B cell (primary cell): ENCODE measurements at regions not wholly inside any gene's neighbourhood (a gene's known extent, or its start where the extent isn't known, plus 50 kb on each side); places are given as distances from the start of the nearest gene placed in this dataset.

Experiments
- ATAC-seq: fragments of 200-7000 bp; cut with Tn5 transposase; one replicate; pipeline ENCODE4 v1.10.0; 2021; ENCODE audit warnings: low read depth, mild to moderate bottlenecking, moderate number of reproducible peaks, moderate library complexity
- CTCF ChIA-PET: fragments of 350-600 bp; sonication (Branson Sonifier 250); formaldehyde crosslinking; loops from one replicate; lab custom pipeline; 2021; ENCODE audit warnings: antibody characterized with exemption, inconsistent platforms; lab: Charles Lee
- POLR2A ChIA-PET: fragments of 350-600 bp; sonication (Branson Sonifier 250); formaldehyde crosslinking; loops from one replicate; lab custom pipeline; 2021; ENCODE audit warnings: antibody characterized with exemption; lab: Charles Lee
- DNase-seq: peaks from one replicate; pipeline ENCODE4 v3.0.0; 2013
- H2AFZ ChIP-seq: 2 replicates; pipeline ENCODE4 v1.6.1; 2012; ENCODE audit warnings: mild to moderate bottlenecking, low read depth, low read length; ENCODE audit not compliant: insufficient read depth, poor library complexity, severe bottlenecking
- H3K27ac ChIP-seq, 2 donors: 1 replicate in 1 of 2; 2 replicates in 1 of 2; pipeline ENCODE4 v1.5.1; 2012 to 2013; ENCODE audit warnings: low read length in 2 of 2, mild to moderate bottlenecking in 2 of 2, moderate library complexity in 1 of 2
- H3K27me3 ChIP-seq, 4 experiments: fragments of 200-600 bp in 1 of 4; sonication (generic) in 1 of 4; replicated peaks in 1 of 4; 1 replicate in 2 of 4; 2 replicates in 2 of 4; pipeline versions ENCODE4 v1.6.1 to v1.7.0; 2013 to 2016; ENCODE audit warnings: low read length in 3 of 4, mild to moderate bottlenecking in 2 of 4, mixed read lengths in 1 of 4, moderate library complexity in 1 of 4; ENCODE audit not compliant: insufficient read depth in 4 of 4, control insufficient read depth in 3 of 4; ENCODE audit errors: control extremely low read depth in 1 of 4
- H3K36me3 ChIP-seq, 2 experiments: replicated peaks in 1 of 2; 1 replicate in 1 of 2; 2 replicates in 1 of 2; pipeline versions ENCODE4 v1.6.1 to v1.7.1; 2013; ENCODE audit warnings: low read length in 1 of 2; ENCODE audit not compliant: insufficient read depth in 2 of 2, control insufficient read depth in 1 of 2; ENCODE audit errors: control extremely low read depth in 1 of 2, extremely low read depth in 1 of 2
- H3K4me1 ChIP-seq, 2 donors: fragments of 200-600 bp in 1 of 2; sonication (generic) in 1 of 2; 1 replicate in 1 of 2; 2 replicates in 1 of 2; pipeline versions ENCODE4 v1.5.1 to v1.6.1; 2013 to 2017; ENCODE audit warnings: low read length in 2 of 2; ENCODE audit not compliant: control insufficient read depth in 2 of 2, insufficient read depth in 2 of 2
- H3K4me2 ChIP-seq: replicated peaks from 2 replicates; pipeline ENCODE3; 2012; ENCODE audit warnings: mild to moderate bottlenecking, low read depth, low read length; ENCODE audit not compliant: poor library complexity, severe bottlenecking
- H3K4me3 ChIP-seq, 5 experiments: fragments of 200-600 bp in 1 of 5; sonication (generic) in 1 of 5; 1 replicate in 3 of 5; 2 replicates in 2 of 5; pipeline versions ENCODE4 v1.5.1 to v1.7.0; 2011 to 2016; ENCODE audit warnings: low read length in 4 of 5, mild to moderate bottlenecking in 4 of 5, low read depth in 2 of 5, control low read depth in 1 of 5, moderate library complexity in 1 of 5; ENCODE audit not compliant: insufficient read depth in 1 of 5; ENCODE audit errors: control extremely low read depth in 1 of 5, extremely low read depth in 1 of 5
- H3K79me2 ChIP-seq: fragments of 200-600 bp; sonication (generic); one replicate; pipeline ENCODE4 v1.6.0; 2016; ENCODE audit warnings: low read length; ENCODE audit not compliant: control insufficient read depth, insufficient read depth
- H3K9ac ChIP-seq: fragments of 200-600 bp; sonication (generic); 2 replicates; pipeline ENCODE4 v1.6.1; 2017; ENCODE audit warnings: mild to moderate bottlenecking, low read length, moderate library complexity
- H3K9me3 ChIP-seq, 3 donors: one replicate each; pipeline versions ENCODE4 v1.6.1 to v1.7.1; 2013; ENCODE audit warnings: low read length in 2 of 3; ENCODE audit not compliant: control insufficient read depth in 2 of 3, insufficient read depth in 1 of 3; ENCODE audit errors: control extremely low read depth in 1 of 3
- H4K20me1 ChIP-seq: 2 replicates; pipeline ENCODE4 v1.6.0; 2012; ENCODE audit warnings: mild to moderate bottlenecking, low read length; ENCODE audit not compliant: insufficient read depth, control insufficient read depth, poor library complexity, severe bottlenecking
- H3K27ac Mint-ChIP-seq: one replicate; pipeline ENCODE4 v1.8.0; 2021; ENCODE audit warnings: mixed read lengths
- H3K27me3 Mint-ChIP-seq: one replicate; pipeline ENCODE4 v1.8.0; 2021; ENCODE audit warnings: mixed read lengths
- H3K4me1 Mint-ChIP-seq: one replicate; pipeline ENCODE4 v1.8.0; 2021; ENCODE audit warnings: mixed read lengths
- H3K4me3 Mint-ChIP-seq: one replicate; pipeline ENCODE4 v1.8.0; 2021; ENCODE audit warnings: mixed read lengths
- H3K9me3 Mint-ChIP-seq: one replicate; pipeline ENCODE4 v1.8.0; 2022; ENCODE audit warnings: mixed read lengths; ENCODE audit not compliant: insufficient read depth
- CTCF ChIP-seq: fragments of 200-600 bp; IDR thresholded peaks from one replicate; pipeline ENCODE4 v1.8.0; 2022; ENCODE audit warnings: antibody characterized with exemption, mild to moderate bottlenecking
- EZH2 ChIP-seq: IDR thresholded peaks from 2 replicates; pipeline ENCODE4 v1.6.1; 2012; ENCODE audit warnings: borderline replicate concordance, low read depth, mild to moderate bottlenecking, moderate library complexity, low read length; ENCODE audit not compliant: insufficient read depth, poor library complexity, severe bottlenecking
- WGBS: methylation state at CpG from one replicate; pipeline ENCODE4 v1.1.5; 2013; ENCODE audit warnings: missing lambda C conversion rate; ENCODE audit not compliant: insufficient coverage; 5-methylcytosine and 5-hydroxymethylcytosine counted together
- intact Hi-C: fragments of 100-400 bp; cut with micrococcal nuclease; formaldehyde crosslinking; loops from one replicate; pipeline ENCODE4 v1.10.0; 2022

GRCh38 chr5:38168029-38168428 is 90.3 kb upstream of the EGFLAM start:
- ChIA-PET POLR2A (no interaction called here), CTCF (no interaction called here)
- Histone ChIP-seq H3K79me2 (no peaks in the 10 kb centered on the region), H4K20me1 (no peaks in the 10 kb centered on the region), H3K4me3 (no peak overlapping the region), H3K4me2 (no peak overlapping the region), H3K9ac (no peak overlapping the region), H2AFZ (no peak overlapping the region), H3K27me3 (no peaks in the 10 kb centered on the region), H3K9me3 (peaks cover 0 to 14% (median 0%) of the 10 kb centered on the region in 3 donors), H3K27ac (no peak overlapping the region), H3K36me3 (no peaks in the 10 kb centered on the region), H3K4me1 (no peaks in the 10 kb centered on the region)
- Mint-ChIP-seq H3K27ac (no peak overlapping the region), H3K27me3 (no peaks in the 10 kb centered on the region), H3K4me1 (no peaks in the 10 kb centered on the region), H3K9me3 (no peaks in the 10 kb centered on the region), H3K4me3 (no peak overlapping the region)
- TF ChIP-seq EZH2 (no peak), CTCF (no peak)
- no peak for ATAC-seq
- WGBS, result 67% methylated on average over 1 of the region's 2 CpGs
- DNase-seq, result no peak
- intact Hi-C loops, result no loop called here

GRCh38 chr5:38167562-38167996 is 90.8 kb upstream of the EGFLAM start:
- intact Hi-C loops, result no loop called here
- Histone ChIP-seq H3K4me3 (no peak overlapping the region), H4K20me1 (no peaks in the 10 kb centered on the region), H3K79me2 (no peaks in the 10 kb centered on the region), H2AFZ (no peak overlapping the region), H3K36me3 (no peaks in the 10 kb centered on the region), H3K4me2 (no peak overlapping the region), H3K9ac (no peak overlapping the region), H3K4me1 (no peaks in the 10 kb centered on the region), H3K27me3 (no peaks in the 10 kb centered on the region), H3K9me3 (peaks cover 0 to 14% (median 0%) of the 10 kb centered on the region in 3 donors), H3K27ac (no peak overlapping the region)
- WGBS, result 66% methylated on average over 11 of the region's 12 CpGs
- ATAC-seq (no peak), DNase-seq (no peak)
- TF ChIP-seq EZH2, result no peak
- TF ChIP-seq CTCF, result no peak
- ChIA-PET POLR2A (no interaction called here), CTCF (no interaction called here)
- Mint-ChIP-seq H3K4me1 (no peaks in the 10 kb centered on the region), H3K9me3 (no peaks in the 10 kb centered on the region), H3K27ac (no peak overlapping the region), H3K27me3 (no peaks in the 10 kb centered on the region), H3K4me3 (no peak overlapping the region)
